Stimulated activated CD4-positive, alpha-beta T cell treated with anti-CD3 and anti-CD28 coated beads, Interleukin-4, amount 100 ng/mL, for 24 hours (primary cell): ENCODE measurements at regions not wholly inside any gene's neighbourhood (a gene's known extent, or its start where the extent isn't known, plus 50 kb on each side); places are given as distances from the start of the nearest gene placed in this dataset.
A peak's percentile ranks its signal among the peaks of the same experiment; 100 is the strongest.

Source experiments
- DNase-seq: peaks from one replicate; pipeline ENCODE4 v3.0.0-alpha.2; 2020

GRCh38 chr5:68352166-68352565, 136.6 kb downstream of the PIK3R1 start:
- DNase-seq, result no peak

GRCh38 chr5:68353605-68354004, 138.0 kb downstream of the PIK3R1 start:
- DNase-seq, result no peak

GRCh38 chr5:68354315-68354714, 138.8 kb downstream of the PIK3R1 start:
- no peak for DNase-seq

DNA sequence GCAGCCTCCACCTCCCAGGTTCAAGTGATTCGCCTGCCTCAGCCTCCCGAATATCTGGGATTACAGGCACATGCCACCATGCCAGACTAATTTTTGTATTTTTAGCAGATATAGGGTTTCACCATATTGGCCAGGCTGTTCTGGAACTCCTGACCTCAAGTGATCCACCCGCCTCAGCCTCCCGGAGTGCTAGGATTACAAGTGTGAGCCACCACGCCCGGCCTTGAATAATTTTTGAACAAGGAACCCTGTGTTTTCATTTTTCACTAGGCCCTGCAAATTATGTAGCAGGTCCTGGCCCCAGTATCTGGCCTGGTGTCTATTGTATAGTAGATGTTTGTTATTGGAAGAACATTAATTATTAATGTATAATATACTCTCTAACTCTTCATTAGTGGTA, 140.7 kb downstream of the PIK3R1 start:
- DNase-seq, result no peak

DNA sequence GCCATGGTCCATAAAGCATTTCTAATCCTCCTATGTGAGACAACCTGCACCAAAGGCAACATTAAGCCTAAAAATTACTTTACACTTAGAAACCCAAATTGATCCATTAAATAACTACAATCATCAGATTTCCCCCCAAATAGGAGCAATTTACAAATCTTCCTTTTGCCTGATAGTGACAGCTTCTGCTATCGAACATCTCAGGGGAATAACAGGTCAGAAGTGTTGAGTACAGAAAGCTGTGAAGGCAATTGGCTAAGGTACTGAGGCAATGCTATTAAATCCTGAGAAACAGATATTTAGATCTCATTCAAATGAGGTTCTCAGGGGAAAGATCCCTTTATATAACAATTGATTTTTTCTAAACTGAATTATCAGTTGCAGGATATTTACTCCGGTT, 141.1 kb downstream of the PIK3R1 start:
- DNase-seq, result no peak

GRCh38 chr5:68359699-68360098, 144.1 kb downstream of the PIK3R1 start:
- DNase-seq, result no peak

DNA sequence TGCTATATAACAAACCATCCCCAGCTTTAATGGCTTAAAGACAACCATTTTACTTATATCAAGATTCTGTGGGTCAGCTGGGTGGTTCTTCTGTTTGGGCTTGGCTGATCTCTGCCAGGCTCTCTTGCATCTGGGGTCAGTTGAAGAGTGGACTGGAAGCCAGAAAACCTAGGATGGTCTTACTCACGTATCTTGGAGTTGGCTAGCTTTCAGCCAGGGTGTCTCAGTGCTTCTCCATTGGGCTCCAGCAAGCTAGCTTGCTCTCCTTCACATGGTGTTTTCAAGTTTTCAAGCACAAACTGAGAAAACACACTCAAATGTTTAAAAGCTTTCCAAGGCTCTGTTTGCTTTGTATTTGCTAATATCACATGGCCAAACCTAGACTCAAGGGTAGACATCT, 146.8 kb downstream of the PIK3R1 start:
- DNase-seq, result no peak

DNA sequence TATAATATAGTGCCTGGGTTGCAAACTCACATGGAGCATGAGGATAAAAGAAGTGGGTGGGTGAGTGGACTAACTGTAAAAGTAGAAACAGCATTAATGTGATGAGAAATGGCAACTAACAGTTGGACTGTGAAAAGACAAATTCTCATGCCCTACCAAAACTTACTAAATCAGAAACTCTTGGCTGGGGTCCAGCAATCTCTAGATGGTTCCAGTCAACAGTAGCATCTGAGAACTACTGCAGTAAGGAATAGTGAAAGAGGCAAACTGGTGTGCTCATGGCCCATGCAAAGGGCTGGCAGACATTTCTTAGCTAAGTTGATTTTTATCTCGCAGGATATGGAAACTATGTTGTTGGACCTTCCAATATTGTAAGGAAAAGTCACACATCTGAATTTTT, 150.3 kb downstream of the PIK3R1 start:
- no peak for DNase-seq

GRCh38 chr5:68367287-68367686, 151.7 kb downstream of the PIK3R1 start:
- DNase-seq, result no peak

GRCh38 chr5:68367717-68368116, 152.2 kb downstream of the PIK3R1 start:
- no peak for DNase-seq

- no peak for DNase-seq
These were observed 152.9 kb downstream of the PIK3R1 start for GRCh38 chr5:68368311-68369022.

GRCh38 chr5:68369023-68369359, 153.4 kb downstream of the PIK3R1 start:
- DNase-seq, result no peak

DNA sequence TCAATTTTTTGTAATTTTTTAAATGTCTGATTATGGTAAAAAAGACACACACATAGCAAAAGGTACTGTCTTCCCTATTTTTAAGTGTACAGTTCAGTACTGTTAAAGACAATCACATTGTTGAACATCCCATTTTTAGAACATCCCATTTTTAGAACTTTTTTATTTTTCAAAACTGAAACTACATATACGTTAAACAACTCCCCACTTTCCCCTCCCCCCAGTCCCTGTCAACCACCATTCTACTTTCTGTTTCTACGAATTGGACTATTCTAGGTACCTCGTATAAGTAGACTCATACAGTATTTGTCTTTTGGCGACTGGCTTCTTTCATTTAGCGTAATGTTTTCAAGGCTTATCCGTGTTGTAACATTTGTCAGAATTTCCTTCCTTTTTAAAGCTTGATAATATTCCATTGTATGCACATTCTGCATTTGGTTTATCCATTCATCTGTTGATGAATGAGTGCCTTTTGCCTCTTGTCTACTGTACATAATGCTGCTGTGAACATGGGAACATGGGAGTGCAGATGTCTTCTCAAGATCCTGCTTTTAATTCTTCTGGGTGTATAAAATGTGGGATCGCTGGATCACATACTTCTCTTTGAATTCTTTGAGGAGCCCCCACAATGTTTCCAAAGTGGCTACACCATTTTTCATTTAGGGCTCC, 154.0 kb downstream of the PIK3R1 start:
- DNase-seq, result peak; percentile 58

- DNase-seq, result no peak
These were observed 154.6 kb downstream of the PIK3R1 start for GRCh38 chr5:68370196-68370595.

- DNase-seq, result no peak
These were observed 156.1 kb downstream of the PIK3R1 start for GRCh38 chr5:68371607-68372006.

DNA sequence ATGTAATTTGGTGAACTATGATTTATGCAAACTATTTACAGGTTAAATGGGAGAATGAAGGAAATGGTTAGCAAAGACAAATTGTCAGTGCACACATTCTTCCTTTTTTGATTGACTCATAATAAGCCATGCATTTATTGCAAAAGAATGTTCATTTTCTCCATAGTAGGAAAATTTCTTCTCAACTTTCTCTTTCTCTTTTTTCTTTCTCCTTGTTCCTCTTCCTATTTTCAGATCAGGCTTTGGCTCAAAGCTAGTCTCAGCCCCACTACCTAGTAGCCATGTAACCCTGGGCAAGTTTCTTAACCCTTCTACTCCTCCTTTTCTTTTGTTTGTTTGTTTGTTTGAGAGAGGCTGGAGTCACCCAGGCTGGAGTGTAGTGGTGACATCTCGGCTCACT, 156.6 kb downstream of the PIK3R1 start:
- DNase-seq, result no peak

DNA sequence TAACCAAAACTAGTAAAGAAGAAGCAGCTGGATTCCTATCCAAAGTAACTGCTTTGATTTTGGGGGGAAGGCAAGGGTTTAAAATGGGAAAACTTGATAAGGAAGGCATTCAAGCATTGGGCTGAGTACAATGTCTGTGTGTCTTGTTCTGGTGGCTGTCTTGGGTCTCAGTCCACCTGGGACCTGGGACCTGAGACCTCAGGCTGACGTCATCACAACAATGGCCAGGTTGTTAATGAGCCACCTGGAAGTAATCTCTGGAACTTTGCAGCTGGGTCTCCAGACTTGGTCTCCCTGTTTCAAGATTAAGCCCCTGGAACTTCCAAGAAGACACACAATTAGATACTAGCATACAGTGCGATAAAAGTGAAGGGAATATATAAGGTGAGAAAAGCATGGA, 157.5 kb downstream of the PIK3R1 start:
- DNase-seq, result no peak

GRCh38 chr5:68374796-68375518, 159.4 kb downstream of the PIK3R1 start:
- DNase-seq, result no peak

GRCh38 chr5:68375540-68375939, 160.0 kb downstream of the PIK3R1 start:
- no peak for DNase-seq

GRCh38 chr5:68376935-68377334, 161.4 kb downstream of the PIK3R1 start:
- DNase-seq, result no peak

DNA sequence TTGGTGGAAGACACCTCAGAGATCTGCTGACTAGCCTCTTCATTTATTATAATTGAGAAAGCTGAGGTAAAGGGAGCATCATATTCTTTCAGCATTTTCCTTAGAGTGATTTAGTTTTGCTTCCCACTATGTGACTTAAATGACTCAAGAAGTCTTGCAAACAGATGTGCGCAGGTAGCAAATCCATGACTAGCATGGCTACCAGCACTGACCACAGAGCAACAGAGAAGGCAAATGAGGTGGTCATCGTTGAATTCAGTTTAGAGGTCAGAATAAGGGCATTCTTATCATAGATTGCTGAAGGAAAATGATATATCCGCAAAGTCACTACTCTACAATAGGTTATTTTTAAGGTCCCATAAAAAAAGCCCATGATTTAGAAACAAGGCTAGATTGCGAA, 162.2 kb downstream of the PIK3R1 start:
- no peak for DNase-seq

- no peak for DNase-seq
These were observed 162.8 kb downstream of the PIK3R1 start for GRCh38 chr5:68378204-68378820.

DNA sequence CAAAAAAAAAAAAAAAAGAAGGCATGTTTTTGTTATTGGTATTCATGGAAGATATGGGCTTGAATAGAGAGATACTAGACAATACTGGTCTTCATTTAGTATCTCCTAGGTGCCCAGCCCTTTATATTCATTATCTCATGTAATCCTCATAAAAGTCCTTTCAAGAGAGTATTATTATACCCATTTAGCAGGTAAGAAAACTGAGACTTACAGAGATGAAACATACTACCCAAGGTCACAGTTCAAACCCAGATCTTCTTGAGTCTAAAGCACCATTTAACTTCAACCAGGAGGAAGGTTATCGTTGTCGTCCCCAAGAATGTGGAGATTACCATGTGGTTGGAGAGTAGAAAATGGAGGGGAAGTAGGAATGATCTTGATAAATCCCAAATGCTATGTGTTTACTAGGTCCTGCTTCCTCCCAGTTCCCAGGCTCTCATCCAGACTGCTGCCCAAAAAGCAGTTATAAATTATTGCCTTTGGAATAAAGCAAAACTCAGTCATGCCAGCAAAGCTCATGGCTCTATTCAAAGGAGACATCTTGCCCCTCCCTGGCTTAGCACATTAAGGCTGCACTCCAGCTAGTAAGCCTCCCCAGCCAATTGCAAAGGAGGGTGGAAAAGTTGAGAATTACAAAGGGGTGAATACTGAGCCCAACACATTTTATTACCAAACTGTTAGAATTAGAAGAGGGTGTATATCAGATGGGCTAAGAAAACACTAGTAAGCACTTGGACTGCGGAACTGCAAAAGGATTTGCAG, 163.9 kb downstream of the PIK3R1 start:
- no peak for DNase-seq
